GM18505 (cell line): ENCODE measurements at regions not wholly inside any gene's neighbourhood (a gene's known extent, or its start where the extent isn't known, plus 50 kb on each side); places are given as distances from the start of the nearest gene placed in this dataset.

Experiments
- ATAC-seq: cut with Tn5 transposase; IDR thresholded peaks from one replicate; pipeline ENCODE4 v1.9.1; 2021; ENCODE audit not compliant: unreplicated experiment
- POLR2A ChIP-seq: IDR thresholded peaks from 4 replicates; pipeline ENCODE4 v1.6.1; 2011; ENCODE audit warnings: borderline replicate concordance; ENCODE audit not compliant: insufficient read depth, insufficient read length; ENCODE audit errors: extremely low read depth

GRCh38 chr14:86824167-86824566 is 1168.8 kb downstream of the GALC start:
- no peak for ATAC-seq
- no peak for TF ChIP-seq POLR2A

- ATAC-seq = no peak
- TF ChIP-seq POLR2A = no peak
These were observed 1169.4 kb downstream of the GALC start for GRCh38 chr14:86823581-86823980.

GRCh38 chr14:86815341-86815740 is 1177.6 kb downstream of the GALC start:
- ATAC-seq = no peak
- no peak for TF ChIP-seq POLR2A

- no peak for TF ChIP-seq POLR2A
- ATAC-seq = no peak
These were observed 1190.3 kb downstream of the GALC start for GRCh38 chr14:86802726-86803125.

GRCh38 chr14:86799244-86799647 is 1193.7 kb downstream of the GALC start:
- no peak for TF ChIP-seq POLR2A
- ATAC-seq = no peak

- no peak for ATAC-seq
- no peak for TF ChIP-seq POLR2A
These were observed 1194.7 kb downstream of the GALC start for GRCh38 chr14:86798330-86798729.

- ATAC-seq = no peak
- TF ChIP-seq POLR2A = no peak
These were observed 1196.0 kb downstream of the GALC start for GRCh38 chr14:86797075-86797351.

GRCh38 chr14:86796221-86797074 is 1196.5 kb downstream of the GALC start:
- no peak for ATAC-seq
- no peak for TF ChIP-seq POLR2A

- TF ChIP-seq POLR2A = no peak
- ATAC-seq = no peak
These were observed 1198.3 kb downstream of the GALC start for GRCh38 chr14:86794689-86795088.

- TF ChIP-seq POLR2A = no peak
- no peak for ATAC-seq
These were observed 1202.3 kb downstream of the GALC start for GRCh38 chr14:86790408-86791364.

GRCh38 chr14:86788224-86788623 is 1204.8 kb downstream of the GALC start:
- TF ChIP-seq POLR2A = no peak
- ATAC-seq = no peak

GRCh38 chr14:86787717-86788116 is 1205.3 kb downstream of the GALC start:
- no peak for ATAC-seq
- TF ChIP-seq POLR2A = no peak

- ATAC-seq = no peak
- no peak for TF ChIP-seq POLR2A
These were observed 1210.8 kb downstream of the GALC start for GRCh38 chr14:86782092-86782580.

GRCh38 chr14:86780876-86781510 is 1212.0 kb downstream of the GALC start:
- ATAC-seq = no peak
- TF ChIP-seq POLR2A = no peak

- ATAC-seq = no peak
- no peak for TF ChIP-seq POLR2A
These were observed 1212.5 kb downstream of the GALC start for GRCh38 chr14:86780461-86780860.
